IMR-90 (cell line): ENCODE measurements at regions not wholly inside any gene's neighbourhood (a gene's known extent, or its start where the extent isn't known, plus 50 kb on each side); places are given as distances from the start of the nearest gene placed in this dataset.

Experiments
- ATAC-seq: fragments of 200-7000 bp; cut with Tn5 transposase; 2 replicates; pipeline ENCODE4 v1.9.1; 2020; ENCODE audit warnings: low read depth, mild to moderate bottlenecking, moderate library complexity
- BruUV-seq: library from RNA; stranded (reverse); fragments of 400-500 nt; replicated peaks from 2 replicates; lab custom pipeline; 2021; lab: Mats Ljungman, UMichigan
- CTCF ChIA-PET: fragments of 300-600 bp; formaldehyde crosslinking; extraction: SDS; loops from one replicate; lab custom pipeline; 2021; ENCODE audit warnings: antibody characterized with exemption; lab: Yijun Ruan, JAX
- POLR2A ChIA-PET: fragments of 300-600 bp; sonication (Branson Sonifier 250); formaldehyde crosslinking; loops from one replicate; lab custom pipeline; 2022; ENCODE audit warnings: antibody characterized with exemption; ENCODE audit not compliant: unreplicated experiment; lab: Charles Lee
- DNase-seq: peaks from one replicate; pipeline ENCODE4 v3.0.0; 2013
- H2AFZ ChIP-seq: replicated peaks from 2 replicates; pipeline ENCODE3; 2013; ENCODE audit warnings: low read length, mild to moderate bottlenecking; ENCODE audit not compliant: poor library complexity
- H2AK5ac ChIP-seq: 2 replicates; pipeline ENCODE4 v1.6.1; 2013; ENCODE audit warnings: low read depth, low read length, inconsistent platforms
- H2AK9ac ChIP-seq: replicated peaks from 2 replicates; pipeline ENCODE3; 2013; ENCODE audit warnings: mild to moderate bottlenecking, low read depth, low read length, moderate library complexity; ENCODE audit not compliant: poor library complexity
- H2BK120ac ChIP-seq: 2 replicates; pipeline ENCODE4 v1.6.1; 2013; ENCODE audit warnings: low read depth, low read length, inconsistent platforms
- H2BK15ac ChIP-seq: 3 replicates; pipeline ENCODE4 v1.6.1; 2013; ENCODE audit warnings: low read depth, low read length, inconsistent platforms
- H2BK20ac ChIP-seq: 2 replicates; pipeline ENCODE4 v1.6.1; 2013; ENCODE audit warnings: low read depth, mild to moderate bottlenecking, inconsistent platforms, low read length, moderate library complexity
- H2BK5ac ChIP-seq: 2 replicates; pipeline ENCODE4 v1.6.1; 2013; ENCODE audit warnings: mild to moderate bottlenecking, low read depth, low read length, inconsistent platforms; ENCODE audit not compliant: poor library complexity, severe bottlenecking
- H3K14ac ChIP-seq: replicated peaks from 2 replicates; pipeline ENCODE4 v1.6.1; 2013; ENCODE audit warnings: low read depth, low read length, inconsistent platforms
- H3K18ac ChIP-seq: 2 replicates; pipeline ENCODE4 v1.6.1; 2013; ENCODE audit warnings: low read depth, low read length, control low read depth
- H3K23ac ChIP-seq: 2 replicates; pipeline ENCODE4 v1.6.1; 2013; ENCODE audit warnings: low read depth, low read length, inconsistent platforms
- H3K27ac ChIP-seq: 2 replicates; pipeline ENCODE4 v1.5.1; 2013; ENCODE audit warnings: mild to moderate bottlenecking, control low read depth, low read length; ENCODE audit not compliant: insufficient read depth
- H3K27me3 ChIP-seq: 2 replicates; pipeline ENCODE4 v1.6.1; 2013; ENCODE audit warnings: low read length; ENCODE audit not compliant: control insufficient read depth, insufficient read depth
- H3K36me3 ChIP-seq: 2 replicates; pipeline ENCODE4 v1.6.1; 2013; ENCODE audit warnings: low read length, mixed read lengths; ENCODE audit not compliant: control insufficient read depth, insufficient read depth
- H3K4ac ChIP-seq: 2 replicates; pipeline ENCODE4 v1.6.1; 2013; ENCODE audit warnings: low read depth, low read length, inconsistent platforms
- H3K4me1 ChIP-seq: 2 replicates; pipeline ENCODE4 v1.6.1; 2013; ENCODE audit warnings: low read length, mixed read lengths; ENCODE audit not compliant: control insufficient read depth, insufficient read depth
- H3K4me2 ChIP-seq: 2 replicates; pipeline ENCODE4 v1.6.1; 2013; ENCODE audit warnings: low read depth, mild to moderate bottlenecking, control low read depth, low read length, moderate library complexity
- H3K4me3 ChIP-seq: 2 replicates; pipeline ENCODE4 v1.5.1; 2013; ENCODE audit warnings: low read depth, mild to moderate bottlenecking, control low read depth, low read length, moderate library complexity; ENCODE audit not compliant: insufficient read depth
- H3K56ac ChIP-seq: 2 replicates; pipeline ENCODE4 v1.6.1; 2013; ENCODE audit warnings: low read length, inconsistent platforms; ENCODE audit not compliant: insufficient read depth; ENCODE audit errors: extremely low read depth
- H3K79me1 ChIP-seq, 2 experiments: 2 replicates each; pipeline ENCODE4 v1.6.1; 2013; ENCODE audit warnings: low read length in 2 of 2, inconsistent platforms in 1 of 2, low read depth in 1 of 2
- H3K9ac ChIP-seq: 2 replicates; pipeline ENCODE4 v1.6.1; 2013; ENCODE audit warnings: low read depth, low read length, control low read depth
- H3K9me1 ChIP-seq: 2 replicates; pipeline ENCODE4 v1.6.1; 2013; ENCODE audit warnings: low read length, inconsistent platforms; ENCODE audit not compliant: insufficient read depth
- H3K9me3 ChIP-seq: 2 replicates; pipeline ENCODE4 v1.6.1; 2013; ENCODE audit warnings: low read length; ENCODE audit not compliant: control insufficient read depth, insufficient read depth
- H4K20me1 ChIP-seq: 2 replicates; pipeline ENCODE4 v1.6.1; 2013; ENCODE audit warnings: low read length, inconsistent platforms; ENCODE audit not compliant: insufficient read depth
- H4K5ac ChIP-seq: 2 replicates; pipeline ENCODE4 v1.6.1; 2013; ENCODE audit warnings: mild to moderate bottlenecking, low read depth, low read length, control low read depth
- H4K8ac ChIP-seq, 2 experiments: 2 replicates each; pipeline ENCODE4 v1.6.1; 2013; ENCODE audit warnings: low read depth in 2 of 2, low read length in 2 of 2, control low read depth in 1 of 2, inconsistent platforms in 1 of 2
- H4K91ac ChIP-seq: 2 replicates; pipeline ENCODE4 v1.6.1; 2013; ENCODE audit warnings: low read depth, low read length, inconsistent platforms; ENCODE audit not compliant: insufficient read depth
- BHLHE40 ChIP-seq: fragments of 150-350 bp; IDR thresholded peaks from 2 replicates; pipeline ENCODE4 v1.6.1; 2016; ENCODE audit warnings: mild to moderate bottlenecking, low read depth, low read length
- CEBPB ChIP-seq: IDR thresholded peaks from 2 replicates; pipeline ENCODE4 v1.6.1; 2012; ENCODE audit warnings: low read depth, low read length, improper control_type of control experiment
- MAZ ChIP-seq: IDR thresholded peaks from 2 replicates; pipeline ENCODE4 v1.6.1; 2012; ENCODE audit warnings: low read depth, mild to moderate bottlenecking, low read length, improper control_type of control experiment, moderate library complexity, borderline replicate concordance
- SMC3 ChIP-seq: fragments of 150-350 bp; IDR thresholded peaks from 2 replicates; pipeline ENCODE4 v1.6.1; 2016; ENCODE audit warnings: low read depth, mild to moderate bottlenecking, antibody characterized with exemption, low read length, moderate library complexity
- dilution Hi-C: fragments of 300-500 bp; cut with HindIII; formaldehyde crosslinking; loops from one replicate; pipeline ENCODE4 v1.14.3; 2018; ENCODE audit warnings: low sequenced_read_pairs; ENCODE audit not compliant: unreplicated experiment
- in situ Hi-C: fragments of 300-500 bp; cut with MboI; formaldehyde crosslinking; loops from 3 replicates; pipeline ENCODE4 v1.14.3; 2019; ENCODE audit warnings: low sequenced_read_pairs, inconsistent platforms, mixed read lengths
- intact Hi-C: fragments of 100-400 bp; cut with micrococcal nuclease; formaldehyde crosslinking; loops from 2 replicates; pipeline ENCODE4 v1.10.0; 2022
- TF ChIP-seq, protein P1 (sequence below): fragments of 150-350 bp; IDR thresholded peaks from 2 replicates; pipeline ENCODE4 v1.6.1; 2016; ENCODE audit warnings: low read depth, mild to moderate bottlenecking, low read length, moderate library complexity, borderline replicate concordance
- TF ChIP-seq, protein P2 (sequence below): fragments of 150-350 bp; IDR thresholded peaks from 2 replicates; pipeline ENCODE4 v1.6.1; 2017; ENCODE audit warnings: mild to moderate bottlenecking, antibody characterized with exemption, low read length, low read depth

DNA sequence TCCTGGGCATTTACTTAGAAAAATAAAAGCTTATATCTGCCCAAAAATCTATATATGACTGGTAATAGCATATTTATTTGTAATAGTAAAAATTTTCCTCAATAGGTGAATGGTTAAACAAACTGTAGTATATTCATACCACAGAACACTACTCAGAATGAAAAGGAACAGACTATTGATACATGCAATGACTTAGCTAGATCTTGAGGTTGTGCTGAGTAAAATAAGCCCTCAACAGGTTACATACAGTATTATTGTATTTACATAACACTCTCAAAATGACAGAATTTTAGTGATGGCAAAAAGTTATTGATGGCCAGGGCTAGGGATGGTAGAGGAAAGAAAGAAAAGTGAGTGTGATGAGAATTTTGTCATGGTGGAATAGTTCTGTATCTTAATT, 178.4 kb downstream of the BMP4 start:
- Histone ChIP-seq H2AK9ac (no peak overlapping the region), H4K20me1 (no peaks in the 10 kb centered on the region), H2BK5ac (no peak overlapping the region), H3K4me1 (no peaks in the 10 kb centered on the region), H3K4me3 (no peak overlapping the region), H3K4me2 (no peak overlapping the region), H3K27me3 (no peaks in the 10 kb centered on the region; the same call in 1 of the 2 replicates), H3K9me3 (no peaks in the 10 kb centered on the region), H3K4ac (no peak overlapping the region), H3K79me1 (no peaks in the 10 kb centered on the region), H3K36me3 (no peaks in the 10 kb centered on the region), H3K27ac (no peak overlapping the region), H3K56ac (no peak overlapping the region), H2BK15ac (no peak overlapping the region), H3K9ac (no peak overlapping the region), H3K14ac (no peak overlapping the region), H2AFZ (no peak overlapping the region), H3K9me1 (no peaks in the 10 kb centered on the region), H4K8ac (no peak overlapping the region), H4K5ac (no peak overlapping the region), H3K18ac (no peak overlapping the region), H2AK5ac (no peak overlapping the region), H2BK20ac (no peak overlapping the region), H4K91ac (no peak overlapping the region), H2BK120ac (no peak overlapping the region), H3K23ac (no peak overlapping the region)
- POLR2A ChIA-PET = no interaction called here
- dilution Hi-C loops = no loop called here
- CTCF ChIA-PET = no interaction called here
- DNase-seq = no peak
- intact Hi-C loops = no loop called here
- in situ Hi-C loops = no loop called here
- BruUV-seq = no TSS peak
- TF ChIP-seq, protein P1, sequence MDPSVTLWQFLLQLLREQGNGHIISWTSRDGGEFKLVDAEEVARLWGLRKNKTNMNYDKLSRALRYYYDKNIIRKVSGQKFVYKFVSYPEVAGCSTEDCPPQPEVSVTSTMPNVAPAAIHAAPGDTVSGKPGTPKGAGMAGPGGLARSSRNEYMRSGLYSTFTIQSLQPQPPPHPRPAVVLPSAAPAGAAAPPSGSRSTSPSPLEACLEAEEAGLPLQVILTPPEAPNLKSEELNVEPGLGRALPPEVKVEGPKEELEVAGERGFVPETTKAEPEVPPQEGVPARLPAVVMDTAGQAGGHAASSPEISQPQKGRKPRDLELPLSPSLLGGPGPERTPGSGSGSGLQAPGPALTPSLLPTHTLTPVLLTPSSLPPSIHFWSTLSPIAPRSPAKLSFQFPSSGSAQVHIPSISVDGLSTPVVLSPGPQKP = no peak
- TF ChIP-seq, protein P2, sequence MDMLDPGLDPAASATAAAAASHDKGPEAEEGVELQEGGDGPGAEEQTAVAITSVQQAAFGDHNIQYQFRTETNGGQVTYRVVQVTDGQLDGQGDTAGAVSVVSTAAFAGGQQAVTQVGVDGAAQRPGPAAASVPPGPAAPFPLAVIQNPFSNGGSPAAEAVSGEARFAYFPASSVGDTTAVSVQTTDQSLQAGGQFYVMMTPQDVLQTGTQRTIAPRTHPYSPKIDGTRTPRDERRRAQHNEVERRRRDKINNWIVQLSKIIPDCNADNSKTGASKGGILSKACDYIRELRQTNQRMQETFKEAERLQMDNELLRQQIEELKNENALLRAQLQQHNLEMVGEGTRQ = no peak
- no peak for TF ChIP-seq BHLHE40
- no peak for TF ChIP-seq MAZ
- TF ChIP-seq SMC3 = no peak
- TF ChIP-seq CEBPB = no peak
- no peak for ATAC-seq
